HG02610 (cell line): ENCODE measurements at regions not wholly inside any gene's neighbourhood (a gene's known extent, or its start where the extent isn't known, plus 50 kb on each side); places are given as distances from the start of the nearest gene placed in this dataset.

Source experiments
- ATAC-seq: cut with Tn5 transposase; IDR thresholded peaks from one replicate; pipeline ENCODE4 v1.9.1; 2021; ENCODE audit warnings: mild to moderate bottlenecking, moderate library complexity; ENCODE audit not compliant: unreplicated experiment

- ATAC-seq = no peak
These were observed 296.1 kb upstream of the DMAC1 start for GRCh38 chr9:8095672-8096086.

GRCh38 chr9:8088477-8088876 is 288.9 kb upstream of the DMAC1 start:
- no peak for ATAC-seq

- ATAC-seq = no peak
These were observed 286.4 kb upstream of the DMAC1 start for GRCh38 chr9:8085986-8086385.

GRCh38 chr9:8078641-8079140 is 279.1 kb upstream of the DMAC1 start:
- ATAC-seq = no peak

- no peak for ATAC-seq
These were observed 275.2 kb upstream of the DMAC1 start for GRCh38 chr9:8074713-8075286.

- no peak for ATAC-seq
These were observed 271.8 kb upstream of the DMAC1 start for GRCh38 chr9:8071445-8071798.

- ATAC-seq = no peak
These were observed 271.3 kb upstream of the DMAC1 start for GRCh38 chr9:8070779-8071444.

GRCh38 chr9:8062459-8062858 is 262.9 kb upstream of the DMAC1 start:
- no peak for ATAC-seq

GRCh38 chr9:8053501-8053900 is 253.9 kb upstream of the DMAC1 start:
- no peak for ATAC-seq

GRCh38 chr9:8052991-8053390 is 253.4 kb upstream of the DMAC1 start:
- ATAC-seq = no peak

GRCh38 chr9:8037745-8038144 is 238.2 kb upstream of the DMAC1 start:
- ATAC-seq = no peak

GRCh38 chr9:8036914-8037524 is 237.4 kb upstream of the DMAC1 start:
- no peak for ATAC-seq

- ATAC-seq = no peak
These were observed 234.2 kb upstream of the DMAC1 start for GRCh38 chr9:8033794-8034193.

GRCh38 chr9:8030095-8030494 is 230.5 kb upstream of the DMAC1 start:
- no peak for ATAC-seq

- no peak for ATAC-seq
These were observed 227.8 kb upstream of the DMAC1 start for GRCh38 chr9:8027351-8027750.

- no peak for ATAC-seq
These were observed 226.0 kb upstream of the DMAC1 start for GRCh38 chr9:8025551-8025950.

- no peak for ATAC-seq
These were observed 220.6 kb upstream of the DMAC1 start for GRCh38 chr9:8020186-8020585.

- ATAC-seq = no peak
These were observed 220.1 kb upstream of the DMAC1 start for GRCh38 chr9:8019636-8020035.

GRCh38 chr9:8014997-8015682 is 215.6 kb upstream of the DMAC1 start:
- no peak for ATAC-seq

GRCh38 chr9:8012986-8013385 is 213.4 kb upstream of the DMAC1 start:
- no peak for ATAC-seq

- no peak for ATAC-seq
These were observed 212.4 kb upstream of the DMAC1 start for GRCh38 chr9:8011974-8012373.

GRCh38 chr9:7996558-7996957 is 197.0 kb upstream of the DMAC1 start:
- no peak for ATAC-seq
